Heart left ventricle (tissue), 16 donors: ENCODE measurements at regions not wholly inside any gene's neighbourhood (a gene's known extent, or its start where the extent isn't known, plus 50 kb on each side); places are given as distances from the start of the nearest gene placed in this dataset.
"Not testable (repeated sequence)": the region's sequence is repeated elsewhere in the genome, so short reads cannot be mapped to it uniquely, and the experiment has no call there.

Experiments
- ATAC-seq, 4 donors: fragments of 200-7000 bp; cut with Tn5 transposase; one replicate each; pipeline ENCODE4 v1.9.1; 2020 to 2022; ENCODE audit warnings: moderate library complexity in 4 of 4, mild to moderate bottlenecking in 3 of 4, moderate number of reproducible peaks in 1 of 4
- DNase-seq, 5 donors: peaks; one replicate each; pipeline ENCODE4 v3.0.0-alpha.2; 2020
- H3K27ac ChIP-seq, 12 donors: fragments of 200-600 bp; sonication (generic) in 4 of 12; one replicate each; pipeline versions ENCODE4 v1.5.0 to v1.8.0; 2016 to 2022; ENCODE audit warnings: mild to moderate bottlenecking in 2 of 12
- H3K27me3 ChIP-seq, 9 donors: fragments of 200-600 bp; sonication (generic) in 2 of 9; one replicate each; pipeline versions ENCODE4 v1.5.1 to v1.8.0; 2016 to 2022; ENCODE audit warnings: mild to moderate bottlenecking in 3 of 9
- H3K36me3 ChIP-seq, 9 donors: fragments of 200-600 bp; sonication (generic) in 2 of 9; one replicate each; pipeline versions ENCODE4 v1.5.0 to v1.8.0; 2018 to 2022; ENCODE audit warnings: mild to moderate bottlenecking in 2 of 9
- H3K4me1 ChIP-seq, 12 donors: fragments of 200-600 bp; sonication (generic) in 4 of 12; one replicate each; pipeline versions ENCODE4 v1.5.0 to v1.8.0; 2016 to 2022; ENCODE audit warnings: mild to moderate bottlenecking in 3 of 12
- H3K4me3 ChIP-seq, 12 donors: fragments of 200-600 bp; sonication (generic) in 4 of 12; one replicate each; pipeline versions ENCODE4 v1.5.0 to v1.8.0; 2017 to 2022; ENCODE audit warnings: mild to moderate bottlenecking in 9 of 12, moderate library complexity in 4 of 12
- H3K9me3 ChIP-seq, 12 donors: fragments of 200-600 bp; sonication (generic) in 4 of 12; one replicate each; pipeline versions ENCODE4 v1.5.0 to v1.8.0; 2016 to 2022; ENCODE audit warnings: mild to moderate bottlenecking in 1 of 12
- POLR2A ChIP-seq, 2 donors: fragments of 450-650 bp; IDR thresholded peaks; one replicate each; pipeline ENCODE4 v1.6.1; 2017; ENCODE audit warnings: antibody characterized with exemption in 2 of 2, mild to moderate bottlenecking in 2 of 2, moderate library complexity in 2 of 2
- WGBS, 4 donors: extraction: QIAGEN DNeasy Blood & Tissue Kit in 2 of 4; methylation state at CpG; one replicate each; pipeline versions ENCODE4 v1.1.5 to v1.1.7; 2013 to 2018; 5-methylcytosine and 5-hydroxymethylcytosine counted together
- intact Hi-C, 10 donors: fragments of 100-400 bp; cut with DNase I; formaldehyde crosslinking; loops; one replicate each; pipeline versions ENCODE4 v1.11.1 to v1.14.2; 2022
- TF ChIP-seq, protein P1 (sequence below), 12 donors: fragments of 200-600 bp; sonication (generic) in 4 of 12; IDR thresholded peaks; one replicate each; pipeline versions ENCODE4 v1.5.0 to v1.8.0; 2018 to 2022; ENCODE audit warnings: antibody characterized with exemption in 12 of 12, mild to moderate bottlenecking in 5 of 12
- donor health status: ischemic (EF 13 %, LVEDD 7.1; RV severe dilation, severe dysfunction).
- donor health status: healthy with polysubstance abuse.
- donor health status: DM: no; HTN: yes; CAD: no.
- donor health status: DM: no; HTN: no; CAD: no.
- donor health status: ischemic (EF 25% LVEDD 6.9; RV normal size, moderate dysfunction).
- donor health status: ischemic (EF 25% LVEDD 5.7; RV mildly dilated, moderate dysfunction).
- donor health status: healthy.
- donor health status: DM: yes; HTN: yes; CAD: no.
- donor health status: ischemic (EF 35%, LVEDD 5.7; RV mildly dilated, moderate dysfunction).
- donor health status: nonischemic (EF 11% LVEDD 7.7; RV severe dilation, severe dysfunction).
- donor health status: DM: yes; HTN: yes; CAD: no.
- donor health status: PGD.
- donor health status: ischemic (EF 29% LVEDD 5.4; RV normal size, mild dysfunction).
- donor health status: nonischemic (EF 23%, LVEDD 6.1; RV moderate dilation, normal function).

DNA sequence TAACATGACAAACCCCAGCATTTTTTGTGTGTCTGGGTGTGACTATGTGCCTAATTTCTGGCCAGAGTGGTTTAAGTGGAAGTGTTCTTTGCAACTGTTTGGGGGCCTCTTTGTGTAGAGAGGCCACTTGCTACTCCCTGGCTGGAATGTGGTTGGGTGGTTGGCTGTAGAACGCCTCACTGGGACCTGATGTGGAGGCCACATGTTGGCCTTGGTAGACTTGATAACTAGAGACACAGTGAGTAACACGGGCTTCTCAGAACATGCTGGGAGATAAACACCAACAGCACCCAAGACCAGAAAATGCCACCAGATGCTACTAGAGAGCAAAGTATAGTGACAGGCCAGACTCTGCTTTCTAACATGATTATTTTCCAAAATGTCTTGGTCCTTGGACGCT is 111.2 kb upstream of the ZFP64 start:
- Histone ChIP-seq H3K27me3 (peaks cover 0 to 3% (median 0%) of the 10 kb centered on the region in 9 donors), H3K9me3 (no peaks in the 10 kb centered on the region), H3K36me3 (no peaks in the 10 kb centered on the region), H3K4me3 (no peak overlapping the region), H3K27ac (no peak overlapping the region), H3K4me1 (no peaks in the 10 kb centered on the region)
- DNase-seq (no peak), ATAC-seq (no peak)
- TF ChIP-seq POLR2A (IDR thresholded peaks at IDR 0.05), result no peak
- TF ChIP-seq, protein P1, sequence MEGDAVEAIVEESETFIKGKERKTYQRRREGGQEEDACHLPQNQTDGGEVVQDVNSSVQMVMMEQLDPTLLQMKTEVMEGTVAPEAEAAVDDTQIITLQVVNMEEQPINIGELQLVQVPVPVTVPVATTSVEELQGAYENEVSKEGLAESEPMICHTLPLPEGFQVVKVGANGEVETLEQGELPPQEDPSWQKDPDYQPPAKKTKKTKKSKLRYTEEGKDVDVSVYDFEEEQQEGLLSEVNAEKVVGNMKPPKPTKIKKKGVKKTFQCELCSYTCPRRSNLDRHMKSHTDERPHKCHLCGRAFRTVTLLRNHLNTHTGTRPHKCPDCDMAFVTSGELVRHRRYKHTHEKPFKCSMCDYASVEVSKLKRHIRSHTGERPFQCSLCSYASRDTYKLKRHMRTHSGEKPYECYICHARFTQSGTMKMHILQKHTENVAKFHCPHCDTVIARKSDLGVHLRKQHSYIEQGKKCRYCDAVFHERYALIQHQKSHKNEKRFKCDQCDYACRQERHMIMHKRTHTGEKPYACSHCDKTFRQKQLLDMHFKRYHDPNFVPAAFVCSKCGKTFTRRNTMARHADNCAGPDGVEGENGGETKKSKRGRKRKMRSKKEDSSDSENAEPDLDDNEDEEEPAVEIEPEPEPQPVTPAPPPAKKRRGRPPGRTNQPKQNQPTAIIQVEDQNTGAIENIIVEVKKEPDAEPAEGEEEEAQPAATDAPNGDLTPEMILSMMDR (IDR thresholded peaks at IDR 0.05), result no peak
- intact Hi-C loops, result no loop called here
- WGBS, 4 donors, result 60 to 79% (median 72%) methylated on average over 3 of the region's 3 CpGs

GRCh38 chr20:52302051-52302450 is 110.5 kb upstream of the ZFP64 start:
- H3K9me3 ChIP-seq, H3K36me3 ChIP-seq, ATAC-seq, H3K27me3 ChIP-seq, intact Hi-C loops, H3K4me3 ChIP-seq, DNase-seq, H3K4me1 ChIP-seq, H3K27ac ChIP-seq: not testable (repeated sequence)
- 91 to 94% (median 92%) methylated on average over 6 of the region's 6 CpGs for WGBS, 4 donors

GRCh38 chr20:52295556-52295955 is 104.0 kb upstream of the ZFP64 start:
- no peak overlapping the region for H3K4me3 ChIP-seq
- DNase-seq (no peak), ATAC-seq (no peak)
- TF ChIP-seq POLR2A (IDR thresholded peaks at IDR 0.05), result no peak
- TF ChIP-seq, protein P1 (IDR thresholded peaks at IDR 0.05), result no peak
- no peaks in the 10 kb centered on the region for H3K36me3 ChIP-seq
- no peak overlapping the region for H3K27ac ChIP-seq
- intact Hi-C loops, result no loop called here
- H3K27me3 ChIP-seq, result peaks cover 0 to 5% (median 0%) of the 10 kb centered on the region in 9 donors
- peaks cover 0 to 7% (median 2%) of the 10 kb centered on the region in 12 donors for H3K9me3 ChIP-seq
- no peaks in the 10 kb centered on the region for H3K4me1 ChIP-seq
- 78 to 86% (median 82%) methylated on average over 7 of the region's 7 CpGs for WGBS, 4 donors

DNA sequence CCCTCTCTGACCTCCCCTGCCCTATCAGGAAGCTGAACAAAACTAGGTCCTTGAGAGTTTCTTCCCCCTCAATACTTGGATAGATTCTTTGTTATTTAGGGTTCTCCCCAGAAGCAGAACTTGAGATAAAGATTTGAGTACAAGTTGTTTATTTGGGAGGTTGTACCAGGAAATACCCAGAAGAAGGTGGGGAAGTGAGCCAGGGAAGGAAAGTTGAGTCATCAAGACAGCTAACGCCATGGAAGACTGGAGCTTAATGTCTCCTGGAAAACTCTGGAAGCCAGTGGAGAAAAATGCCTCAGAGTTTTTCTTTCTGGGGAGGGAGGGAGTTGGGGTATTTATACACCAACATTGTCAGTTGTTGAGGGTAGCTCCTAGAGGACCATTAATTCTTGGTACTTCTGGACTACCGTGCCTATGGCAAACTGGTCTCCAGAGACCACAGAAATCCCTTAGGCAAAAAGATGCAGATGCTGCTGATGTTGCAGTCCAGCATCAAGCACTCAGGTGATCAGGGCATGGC is 102.6 kb upstream of the ZFP64 start:
- H3K9me3 ChIP-seq, result peaks cover 0 to 7% (median 2%) of the 10 kb centered on the region in 12 donors
- intact Hi-C loops, result no loop called here
- no peak for ATAC-seq

More for the DNA sequence above, 102.6 kb upstream of the ZFP64 start:
- H3K27me3 ChIP-seq, result peaks cover 0 to 5% (median 0%) of the 10 kb centered on the region in 9 donors
- no peaks in the 10 kb centered on the region for H3K36me3 ChIP-seq
- TF ChIP-seq, protein P1 (IDR thresholded peaks at IDR 0.05), result no peak
- no peak for TF ChIP-seq POLR2A (IDR thresholded peaks at IDR 0.05)
- DNase-seq, result no peak
- 67 to 78% (median 70%) methylated on average over 2 of the region's 2 CpGs for WGBS, 4 donors
- no peak overlapping the region for H3K27ac ChIP-seq
- H3K4me3 ChIP-seq, result no peak overlapping the region
- H3K4me1 ChIP-seq, result no peaks in the 10 kb centered on the region
